ENCODE measurements at regions not wholly inside any gene's neighbourhood (a gene's known extent, or its start where the extent isn't known, plus 50 kb on each side); places are given as distances from the start of the nearest gene placed in this dataset.
A peak's percentile ranks its signal among the peaks of the same experiment; 100 is the strongest.

- intact Hi-C loops (cut with DNase I) = no loop called here
- no peak for DNase-seq
Observed at GRCh38 chr4:14234307-14234706, 606.8 kb upstream of the BOD1L1 start.

DNA sequence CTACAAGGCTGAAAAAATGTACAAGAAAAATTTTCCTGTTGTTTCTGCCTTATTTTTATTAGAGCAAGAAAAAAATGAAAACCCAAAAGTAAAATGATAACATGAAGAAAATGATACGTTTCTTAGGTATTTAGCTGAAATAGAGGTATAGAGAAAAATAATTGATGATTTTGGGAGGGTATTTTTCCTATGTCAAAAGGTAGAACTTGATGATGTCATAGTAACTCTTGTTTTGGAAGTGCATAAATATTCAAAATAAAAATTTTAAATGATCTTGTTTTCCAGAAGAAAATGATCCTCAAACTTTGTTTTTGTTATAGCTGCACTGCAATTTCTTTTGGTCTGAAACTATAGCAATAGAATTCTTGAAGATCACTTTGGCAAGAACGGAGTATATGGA, 608.8 kb upstream of the BOD1L1 start:
- intact Hi-C loops (cut with DNase I) = no loop called here
- DNase-seq = no peak

DNA sequence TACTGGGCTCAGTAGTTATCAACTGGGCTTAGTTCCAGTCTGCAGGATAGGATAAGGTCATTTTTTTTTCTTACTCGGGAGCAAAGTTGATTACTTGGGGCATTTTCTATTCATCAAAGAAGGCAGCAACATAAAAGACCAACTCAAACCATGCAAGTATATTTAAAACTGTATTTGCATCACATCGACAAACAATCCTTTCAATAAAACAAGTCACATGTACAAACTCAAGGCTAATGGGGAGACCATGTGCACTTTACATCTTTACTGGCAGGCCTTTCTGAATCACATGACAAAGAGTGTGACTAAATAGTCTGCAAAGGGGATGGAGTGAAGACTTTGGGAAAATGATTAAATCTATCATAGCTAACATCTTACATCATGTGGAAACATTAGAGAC, 610.4 kb upstream of the BOD1L1 start:
- intact Hi-C loops (cut with DNase I) = no loop called here

GRCh38 chr4:14241574-14241973, 614.0 kb upstream of the BOD1L1 start:
- intact Hi-C loops (cut with DNase I) = no loop called here
- no peak for DNase-seq

More for the DNA sequence above, 610.4 kb upstream of the BOD1L1 start:
- no peak for DNase-seq

DNA sequence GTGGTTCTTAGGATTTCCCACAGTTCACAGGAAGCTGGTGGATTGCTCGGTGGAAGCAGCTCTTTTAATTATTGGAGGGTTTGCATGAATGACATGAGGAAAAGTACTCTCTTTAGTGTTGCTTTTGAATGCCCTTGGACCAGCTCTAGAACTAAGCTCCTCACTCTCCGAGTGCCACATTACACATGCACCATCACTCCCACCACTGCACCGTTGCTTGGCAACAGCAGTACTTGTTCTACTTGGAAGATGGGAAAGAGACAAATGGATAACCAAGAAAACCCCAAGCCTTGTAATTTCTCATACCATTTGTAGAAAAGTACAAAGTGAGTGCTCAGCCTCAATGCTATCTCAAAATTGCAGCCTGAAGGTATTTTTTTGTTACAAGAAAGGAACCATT, 620.2 kb upstream of the BOD1L1 start:
- intact Hi-C loops (cut with DNase I) = no loop called here
- peak; percentile 48 to 93 (median 78) for DNase-seq

DNA sequence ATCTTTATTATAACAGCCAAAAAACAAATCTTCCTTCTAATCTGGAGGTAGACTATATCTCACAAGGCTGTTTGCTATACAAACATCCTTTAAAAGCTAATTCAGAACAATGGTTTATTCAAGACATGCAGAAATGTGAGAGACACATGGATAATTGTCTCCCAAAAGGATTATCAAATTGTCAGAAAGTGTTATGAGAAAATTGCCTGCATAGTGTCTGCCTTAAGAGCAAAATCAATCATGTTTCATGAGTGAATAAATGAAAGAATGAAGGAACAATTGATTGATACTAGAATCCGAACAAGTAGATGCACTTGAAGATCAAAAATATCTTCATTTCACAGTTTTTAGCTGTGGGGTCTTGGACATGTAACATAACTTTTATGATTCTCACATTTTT, 621.7 kb upstream of the BOD1L1 start:
- intact Hi-C loops (cut with DNase I) = no loop called here
- no peak for DNase-seq

- peak in 27 of 42 donors; percentile 8 to 67 (median 28) for DNase-seq
Observed at GRCh38 chr4:14254252-14254651, 626.7 kb upstream of the BOD1L1 start.

DNA sequence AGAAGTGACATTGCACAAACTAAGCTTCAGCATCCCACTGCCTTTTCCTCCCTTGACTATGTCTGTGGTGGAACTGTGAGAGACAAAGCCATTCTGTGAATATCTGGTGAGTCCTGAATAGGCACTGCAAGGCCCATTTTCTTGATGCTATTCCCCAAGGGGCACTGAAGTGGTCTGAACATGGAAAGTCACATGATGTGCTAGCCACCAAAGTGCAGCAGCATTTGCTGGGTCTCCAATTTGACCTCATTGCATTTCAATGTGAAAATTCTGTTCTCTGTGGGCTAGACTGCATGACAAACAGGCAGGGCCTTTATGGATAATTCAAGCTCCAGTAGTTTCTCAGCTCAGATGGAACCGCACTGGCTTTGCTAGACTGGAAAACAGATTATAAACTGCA, 627.4 kb upstream of the BOD1L1 start:
- DNase-seq = peak in 5 of 42 donors; percentile 3 to 25 (median 11)

More at GRCh38 chr4:14254252-14254651, 626.7 kb upstream of the BOD1L1 start:
- intact Hi-C loops (cut with DNase I) = no loop called here

GRCh38 chr4:14257903-14258302, 630.4 kb upstream of the BOD1L1 start:
- DNase-seq = no peak
- intact Hi-C loops (cut with DNase I) = no loop called here

More for the DNA sequence above, 627.4 kb upstream of the BOD1L1 start:
- intact Hi-C loops (cut with DNase I) = no loop called here

DNA sequence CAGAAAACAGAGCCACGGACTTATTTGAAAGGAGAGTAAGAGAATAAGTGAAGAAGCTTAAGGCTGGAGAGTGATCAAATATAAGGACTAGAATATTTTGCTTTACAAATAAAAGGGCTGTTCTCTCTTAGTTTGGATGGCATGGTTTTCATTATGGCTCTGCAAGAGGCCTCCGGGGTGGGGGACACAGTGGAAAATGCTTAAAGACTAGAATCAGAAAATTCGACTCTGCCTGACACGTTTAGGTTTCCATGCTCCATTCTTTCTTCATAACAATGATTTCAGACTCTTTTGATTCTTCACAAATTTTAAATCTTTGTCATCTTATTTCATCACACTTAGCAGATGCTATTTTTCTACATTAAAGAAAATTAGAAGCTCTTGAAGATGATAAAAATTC, 632.4 kb upstream of the BOD1L1 start:
- DNase-seq = no peak
- intact Hi-C loops (cut with DNase I) = no loop called here

DNA sequence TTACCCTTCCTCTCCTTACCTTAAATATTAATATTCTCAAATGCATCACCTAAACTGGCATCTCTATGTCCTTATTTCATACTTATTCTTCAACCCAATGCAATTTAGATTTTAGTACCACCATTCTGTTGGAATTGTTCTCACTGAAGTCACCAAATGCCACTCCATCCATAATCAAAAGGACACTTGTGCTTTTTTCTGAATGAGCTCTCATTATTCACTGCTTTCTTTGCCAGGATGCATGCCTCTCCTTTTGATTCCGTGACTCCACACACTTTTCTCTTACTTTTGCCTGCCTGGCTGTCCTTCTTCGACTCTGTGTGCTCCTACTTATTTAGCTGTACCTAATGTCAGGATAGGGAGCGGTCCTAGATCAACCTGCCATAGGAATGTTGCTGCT, 633.1 kb upstream of the BOD1L1 start:
- DNase-seq = no peak
- intact Hi-C loops (cut with DNase I) = no loop called here

GRCh38 chr4:14262221-14262620, 634.7 kb upstream of the BOD1L1 start:
- intact Hi-C loops (cut with DNase I) = no loop called here
- no peak for DNase-seq

GRCh38 chr4:14264437-14264836, 636.9 kb upstream of the BOD1L1 start:
- DNase-seq = no peak
- intact Hi-C loops (cut with DNase I) = no loop called here

- no peak for DNase-seq
- intact Hi-C loops (cut with DNase I) = no loop called here
Observed at GRCh38 chr4:14265651-14266050, 638.1 kb upstream of the BOD1L1 start.

DNA sequence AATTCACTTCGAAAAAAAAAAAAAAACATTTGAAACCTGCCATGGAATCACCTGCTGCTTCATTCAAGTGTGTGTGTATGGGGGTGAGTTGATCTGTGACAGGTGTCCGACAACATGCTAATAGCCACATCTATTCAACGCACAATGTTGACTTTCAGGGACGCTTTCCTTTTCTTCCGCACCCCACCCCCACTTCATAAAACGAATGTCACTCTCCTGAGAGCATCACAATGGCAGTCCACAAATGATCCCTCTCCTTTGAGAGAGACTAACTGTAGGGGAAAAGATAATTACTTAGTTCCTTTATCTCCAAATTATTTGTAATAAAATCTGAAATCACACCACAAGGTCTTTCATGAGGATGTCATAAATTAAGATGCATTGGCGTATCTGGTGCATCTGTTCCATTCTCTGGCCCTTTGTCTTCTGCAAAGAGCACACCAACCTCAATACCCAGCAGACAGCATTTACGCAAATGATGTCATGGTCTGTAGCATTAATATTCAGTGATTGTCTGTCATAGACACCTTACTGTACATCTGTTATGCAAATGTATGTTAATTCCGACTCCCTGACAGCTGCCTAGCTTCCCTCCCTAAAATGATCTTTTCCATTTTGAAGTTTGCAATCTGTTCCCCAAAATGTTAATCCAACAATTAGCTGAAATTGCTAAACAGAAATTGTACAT, 640.0 kb upstream of the BOD1L1 start:
- intact Hi-C loops (cut with DNase I) = no loop called here
- DNase-seq = no peak

- DNase-seq = peak in 23 of 42 donors; percentile 5 to 50 (median 22)
- intact Hi-C loops (cut with DNase I) = no loop called here
Observed at GRCh38 chr4:14269824-14270223, 642.3 kb upstream of the BOD1L1 start.

DNA sequence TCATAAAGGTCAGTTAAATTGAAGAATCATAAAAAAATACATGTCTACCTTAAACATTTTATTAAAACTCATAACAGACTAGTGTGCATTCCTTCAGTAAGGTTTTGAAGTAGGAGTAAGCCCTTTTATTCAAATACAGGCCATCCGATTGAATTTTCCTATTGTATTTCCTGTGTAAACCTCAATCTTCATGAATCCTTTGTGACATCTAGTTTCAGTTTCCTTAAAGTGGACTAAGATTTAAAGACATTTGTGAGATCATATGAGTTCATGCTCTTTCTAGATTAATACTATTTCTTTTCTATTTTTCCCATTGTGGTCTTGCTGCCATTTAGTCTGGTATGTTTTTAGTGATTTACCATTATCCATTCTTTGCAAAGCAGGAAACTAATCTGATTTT, 644.7 kb upstream of the BOD1L1 start:
- intact Hi-C loops (cut with DNase I) = no loop called here

GRCh38 chr4:14277505-14277904, 650.0 kb upstream of the BOD1L1 start:
- no peak for DNase-seq
- intact Hi-C loops (cut with DNase I) = no loop called here

More for the DNA sequence above, 644.7 kb upstream of the BOD1L1 start:
- no peak for DNase-seq

- no peak for DNase-seq
- intact Hi-C loops (cut with DNase I) = no loop called here
Observed at GRCh38 chr4:14280567-14280966, 653.0 kb upstream of the BOD1L1 start.

GRCh38 chr4:14284578-14284977, 657.1 kb upstream of the BOD1L1 start:
- intact Hi-C loops (cut with DNase I) = no loop called here

GRCh38 chr4:14289708-14290107, 662.2 kb upstream of the BOD1L1 start:
- no peak for DNase-seq
- intact Hi-C loops (cut with DNase I) = no loop called here

More at GRCh38 chr4:14284578-14284977, 657.1 kb upstream of the BOD1L1 start:
- no peak for DNase-seq
